NCI-H2171 treated with DMSO at 0.1 percent for 48 hours (cell line): ENCODE measurements at regions not wholly inside any gene's neighbourhood (a gene's known extent, or its start where the extent isn't known, plus 50 kb on each side); places are given as distances from the start of the nearest gene placed in this dataset.
A peak's percentile ranks its signal among the peaks of the same experiment; 100 is the strongest.

Experiments used
- DNase-seq: peaks from one replicate; lab custom pipeline; 2025; lab: John Stamatoyannopoulos, UW

GRCh38 chrX:8232406-8232805, 61.3 kb upstream of the VCX2 start:
- no peak for DNase-seq

GRCh38 chrX:8233091-8233490, 62.0 kb upstream of the VCX2 start:
- DNase-seq = no peak

GRCh38 chrX:8235026-8235425, 64.0 kb upstream of the VCX2 start:
- peak; percentile 37 for DNase-seq

- no peak for DNase-seq
Measured at GRCh38 chrX:8237718-8238117, 66.7 kb upstream of the VCX2 start.

- no peak for DNase-seq
Measured at GRCh38 chrX:8242431-8243020, 71.5 kb upstream of the VCX2 start.

GRCh38 chrX:8244301-8244700, 73.2 kb upstream of the VCX2 start:
- no peak for DNase-seq

- DNase-seq = no peak
Measured at GRCh38 chrX:8245411-8245810, 74.3 kb upstream of the VCX2 start.

- DNase-seq = no peak
Measured at GRCh38 chrX:8253096-8253495, 82.0 kb upstream of the VCX2 start.

- no peak for DNase-seq
Measured at GRCh38 chrX:8254401-8254800, 83.3 kb upstream of the VCX2 start.

GRCh38 chrX:8272821-8273220, 101.8 kb upstream of the VCX2 start:
- peak; percentile 1 for DNase-seq

GRCh38 chrX:8273451-8273895, 102.4 kb upstream of the VCX2 start:
- no peak for DNase-seq

- no peak for DNase-seq
Measured at GRCh38 chrX:8274170-8274569, 103.1 kb upstream of the VCX2 start.

GRCh38 chrX:8278557-8278956, 107.5 kb upstream of the VCX2 start:
- DNase-seq = no peak

- no peak for DNase-seq
Measured at GRCh38 chrX:8279323-8279722, 108.3 kb upstream of the VCX2 start.

- DNase-seq = no peak
Measured at GRCh38 chrX:8284131-8284530, 113.1 kb upstream of the VCX2 start.

- no peak for DNase-seq
Measured at GRCh38 chrX:8288590-8288989, 117.5 kb upstream of the VCX2 start.

GRCh38 chrX:8289523-8289922, 118.5 kb upstream of the VCX2 start:
- DNase-seq = no peak

GRCh38 chrX:8297766-8298165, 126.7 kb upstream of the VCX2 start:
- DNase-seq = no peak

- DNase-seq = no peak
Measured at GRCh38 chrX:8304668-8305067, 133.6 kb upstream of the VCX2 start.

GRCh38 chrX:8305350-8305749, 134.3 kb upstream of the VCX2 start:
- DNase-seq = no peak

- no peak for DNase-seq
Measured at GRCh38 chrX:8306291-8306925, 135.3 kb upstream of the VCX2 start.

- no peak for DNase-seq
Measured at GRCh38 chrX:8310409-8310808, 139.3 kb upstream of the VCX2 start.

GRCh38 chrX:8313844-8314243, 142.8 kb upstream of the VCX2 start:
- DNase-seq = no peak

GRCh38 chrX:8314881-8315280, 143.8 kb upstream of the VCX2 start:
- no peak for DNase-seq
